ENCODE measurements at regions not wholly inside any gene's neighbourhood (a gene's known extent, or its start where the extent isn't known, plus 50 kb on each side); places are given as distances from the start of the nearest gene placed in this dataset.
A peak's percentile ranks its signal among the peaks of the same experiment; 100 is the strongest.

DNA sequence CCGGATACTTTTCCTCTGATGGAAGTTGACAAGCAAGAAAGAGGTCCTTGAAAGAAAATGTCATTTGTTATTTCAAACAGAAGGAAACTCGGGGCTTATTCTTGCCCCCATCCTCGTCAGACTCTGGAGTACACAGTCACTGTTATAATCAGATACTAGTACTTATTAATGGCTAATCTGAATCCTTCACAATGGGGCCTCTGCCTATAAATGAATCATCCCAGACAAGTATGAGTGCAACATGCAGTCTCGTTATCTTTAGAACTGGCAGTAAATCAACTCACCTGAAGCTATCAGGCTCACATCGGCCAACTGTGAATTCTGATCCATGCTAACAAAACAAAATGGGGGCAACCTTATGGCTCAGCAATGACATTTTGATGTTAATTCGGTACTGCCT lies 216.7 kb downstream of the GRIN2B start:
- H3K9me3 ChIP-seq, result no peaks in the 10 kb centered on the region

GRCh38 chr12:13749389-13749788 lies 232.0 kb downstream of the GRIN2B start:
- no peak overlapping the region for H3K4me3 ChIP-seq
- no peaks in the 10 kb centered on the region for H3K4me1 ChIP-seq
- intact Hi-C loops (cut with DNase I), result loop anchor here in 3 of 10 donors (10.0 kb wide), 3 partner anchors 185 to 415 kb away; no protein-coding TSS in a partner anchor
- DNase-seq (no peak), ATAC-seq (no peak)
- 36 to 48% methylated on average over 1 of the region's 1 CpG for WGBS, 2 donors
- no peaks in the 10 kb centered on the region for H3K9me3 ChIP-seq
- H3K27ac ChIP-seq, result no peak overlapping the region
- H3K27me3 ChIP-seq, result peaks cover 0 to 20% (median 12%) of the 10 kb centered on the region in 7 donors
- H3K36me3 ChIP-seq, result no peaks in the 10 kb centered on the region
- no peak for TF ChIP-seq CTCF (IDR thresholded peaks at IDR 0.05)

More for the DNA sequence above, 216.7 kb downstream of the GRIN2B start:
- peaks cover 0 to 15% (median 0%) of the 10 kb centered on the region in 7 donors for H3K27me3 ChIP-seq
- H3K27ac ChIP-seq, result no peak overlapping the region
- no peak for TF ChIP-seq CTCF (IDR thresholded peaks at IDR 0.05)
- intact Hi-C loops (cut with DNase I), result no loop called here
- ATAC-seq, result no peak
- H3K36me3 ChIP-seq, result no peaks in the 10 kb centered on the region
- WGBS, 2 donors, result 72 to 78% methylated on average over 6 of the region's 6 CpGs
- H3K4me3 ChIP-seq, result no peak overlapping the region
- H3K4me1 ChIP-seq, result no peaks in the 10 kb centered on the region
- no peak for DNase-seq

DNA sequence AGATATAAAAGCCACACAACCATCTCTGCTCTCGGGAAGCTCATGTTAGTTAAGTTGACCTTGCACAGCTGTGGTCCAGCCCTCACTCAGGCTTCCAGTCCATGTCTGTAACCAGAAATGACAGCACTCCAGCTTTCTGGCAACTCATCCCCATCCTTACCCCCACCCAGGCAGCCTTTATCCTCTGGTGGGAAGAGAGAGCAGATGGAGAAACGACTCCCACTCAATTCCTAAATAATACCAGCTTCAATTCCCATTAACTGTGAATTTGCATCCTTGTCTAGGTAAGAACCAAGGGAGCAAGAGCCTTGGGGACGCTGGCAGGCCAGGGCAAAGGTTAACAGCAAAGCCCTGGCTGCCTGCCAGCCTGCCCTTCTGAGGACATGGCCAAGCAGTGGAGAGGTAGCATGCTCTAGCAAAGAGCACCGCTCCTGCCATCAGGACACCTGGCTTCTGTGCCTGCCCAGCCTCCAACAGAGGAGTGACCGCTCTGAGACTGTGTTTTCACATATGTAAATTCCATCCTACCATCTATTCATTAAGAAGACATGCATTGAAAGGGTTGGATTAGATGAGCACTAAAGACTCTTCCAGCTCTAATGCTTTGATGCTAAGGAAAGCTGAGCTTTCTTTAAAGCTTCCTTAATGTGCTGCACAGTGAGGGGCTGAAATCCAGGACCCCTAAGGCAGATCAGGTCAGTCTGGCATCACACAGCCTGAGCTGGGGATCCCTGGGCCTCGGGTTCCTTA lies 236.1 kb downstream of the GRIN2B start:
- DNase-seq, result peak in 1 of 2 donors; percentile 9
- H3K4me3 ChIP-seq, result no peak overlapping the region
- no peak for TF ChIP-seq CTCF (IDR thresholded peaks at IDR 0.05)
- peaks cover 0 to 42% (median 20%) of the 10 kb centered on the region in 7 donors for H3K27me3 ChIP-seq
- H3K27ac ChIP-seq, result no peak overlapping the region
- 54 to 61% methylated on average over 6 of the region's 6 CpGs for WGBS, 2 donors
- no peaks in the 10 kb centered on the region for H3K9me3 ChIP-seq
- ATAC-seq, result no peak
- intact Hi-C loops (cut with DNase I), result loop anchor here in 3 of 10 donors (10.0 kb wide), 3 partner anchors 190 to 420 kb away; no protein-coding TSS in a partner anchor
- H3K36me3 ChIP-seq, result no peaks in the 10 kb centered on the region
- no peaks in the 10 kb centered on the region for H3K4me1 ChIP-seq

- 59 to 64% methylated on average over 9 of the region's 9 CpGs for WGBS, 2 donors
- intact Hi-C loops (cut with DNase I), result loop anchor here in 5 of 10 donors (5.0 to 10.0 kb wide), 5 partner anchors 190 to 423 kb away; no protein-coding TSS in a partner anchor
- Histone ChIP-seq H3K9me3 (no peaks in the 10 kb centered on the region), H3K27me3 (peaks cover 0 to 42% (median 20%) of the 10 kb centered on the region in 7 donors), H3K36me3 (no peaks in the 10 kb centered on the region), H3K4me3 (no peak overlapping the region), H3K4me1 (no peaks in the 10 kb centered on the region), H3K27ac (no peak overlapping the region)
- TF ChIP-seq CTCF (IDR thresholded peaks at IDR 0.05), result no peak
- no peak for ATAC-seq
- no peak for DNase-seq
These were observed 236.8 kb downstream of the GRIN2B start for GRCh38 chr12:13744561-13744960.
